GM19467 (cell line): ENCODE measurements at regions not wholly inside any gene's neighbourhood (a gene's known extent, or its start where the extent isn't known, plus 50 kb on each side); places are given as distances from the start of the nearest gene placed in this dataset.
"Not testable (repeated sequence)": the region's sequence is repeated elsewhere in the genome, so short reads cannot be mapped to it uniquely, and the experiment has no call there.

Source experiments
- ATAC-seq: cut with Tn5 transposase; IDR thresholded peaks from one replicate; pipeline ENCODE4 v1.9.1; 2021; ENCODE audit warnings: mild to moderate bottlenecking, moderate library complexity; ENCODE audit not compliant: unreplicated experiment

DNA sequence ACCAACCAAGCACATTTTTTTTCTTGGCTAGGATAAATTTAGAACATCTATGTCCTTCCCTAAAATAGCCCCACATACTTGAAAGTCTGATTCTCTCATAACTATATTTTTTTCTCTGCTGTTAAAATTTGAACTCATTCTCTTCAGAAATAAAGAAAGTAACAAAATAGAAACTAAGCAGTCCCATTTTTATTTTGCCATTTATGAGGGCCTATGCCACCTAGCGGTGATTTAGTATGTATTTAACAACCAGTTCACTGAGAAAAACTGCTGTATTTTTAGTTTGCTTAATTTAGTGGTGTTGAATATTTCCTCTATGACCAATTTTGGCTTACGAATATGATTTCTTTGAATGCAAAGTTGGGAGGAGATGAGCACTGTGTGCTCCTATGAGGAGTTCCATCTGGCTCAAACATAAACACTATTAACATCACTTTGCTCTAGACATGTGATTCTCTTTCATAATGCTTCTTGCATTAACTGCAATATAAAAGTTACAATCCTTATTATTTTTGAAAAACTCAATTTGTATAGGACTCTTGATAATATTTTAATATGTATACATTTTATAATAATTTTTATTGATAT lies 116.6 kb downstream of the SYT15B start:
- ATAC-seq = not testable (repeated sequence)

DNA sequence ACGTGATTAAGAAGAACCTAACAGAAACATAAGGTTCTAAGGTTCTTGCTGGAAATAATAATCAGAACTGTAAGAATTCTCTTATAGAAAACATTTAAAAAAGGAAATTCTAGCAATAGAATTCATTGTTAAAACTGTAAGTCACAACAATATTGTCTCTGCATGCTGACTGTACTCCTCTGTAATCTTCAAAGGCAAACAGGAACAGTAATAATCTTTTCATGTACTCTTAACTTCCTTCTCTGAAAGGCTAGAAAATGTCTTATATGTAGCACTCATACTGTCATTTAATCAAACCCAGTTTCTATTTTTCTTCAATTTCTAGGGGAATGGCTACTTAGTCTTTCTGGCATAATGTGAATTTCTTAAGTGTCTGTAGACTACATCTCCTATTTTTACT lies 103.5 kb upstream of the AGAP9 start:
- not testable (repeated sequence) for ATAC-seq

- ATAC-seq = not testable (repeated sequence)
Observed at GRCh38 chr10:47622719-47623118, 99.3 kb upstream of the AGAP9 start.

DNA sequence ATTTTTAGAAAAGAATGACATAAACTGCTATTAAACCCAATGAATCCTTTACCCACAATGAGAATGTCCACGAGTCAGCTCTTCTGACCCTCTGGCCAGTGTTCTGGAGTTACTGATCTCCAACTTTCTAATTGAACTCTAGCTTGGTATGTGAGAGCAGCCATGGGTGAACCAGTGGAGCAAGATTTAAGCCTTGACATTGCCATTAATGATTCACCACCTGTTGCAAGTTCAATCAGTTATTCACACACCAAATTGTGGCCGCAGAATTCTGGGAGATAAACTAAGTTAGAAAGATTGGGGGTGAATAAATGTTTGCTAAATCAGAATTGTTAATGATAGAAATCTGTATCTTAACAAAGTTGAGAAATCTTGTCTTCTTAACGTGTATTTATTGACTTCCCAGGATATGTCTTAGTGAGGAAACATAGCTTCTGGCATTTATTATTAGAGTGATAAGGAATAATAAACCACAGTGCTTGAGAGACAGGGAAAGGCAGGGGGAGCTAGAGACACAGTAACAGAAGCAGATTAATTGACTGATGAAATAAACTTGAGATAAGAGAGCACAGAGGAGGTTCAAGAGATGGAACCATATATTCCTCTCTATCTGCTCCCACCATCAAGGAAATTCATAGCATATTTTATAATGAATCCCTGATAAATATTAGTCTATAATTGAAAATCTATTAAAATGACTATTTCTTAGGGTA lies 96.0 kb upstream of the AGAP9 start:
- ATAC-seq = not testable (repeated sequence)

- ATAC-seq = not testable (repeated sequence)
Observed at GRCh38 chr10:47609311-47609710, 85.9 kb upstream of the AGAP9 start.

- ATAC-seq = not testable (repeated sequence)
Observed at GRCh38 chr10:47605791-47606773, 82.6 kb upstream of the AGAP9 start.

- ATAC-seq = not testable (repeated sequence)
Observed at GRCh38 chr10:47600604-47601003, 77.2 kb upstream of the AGAP9 start.

DNA sequence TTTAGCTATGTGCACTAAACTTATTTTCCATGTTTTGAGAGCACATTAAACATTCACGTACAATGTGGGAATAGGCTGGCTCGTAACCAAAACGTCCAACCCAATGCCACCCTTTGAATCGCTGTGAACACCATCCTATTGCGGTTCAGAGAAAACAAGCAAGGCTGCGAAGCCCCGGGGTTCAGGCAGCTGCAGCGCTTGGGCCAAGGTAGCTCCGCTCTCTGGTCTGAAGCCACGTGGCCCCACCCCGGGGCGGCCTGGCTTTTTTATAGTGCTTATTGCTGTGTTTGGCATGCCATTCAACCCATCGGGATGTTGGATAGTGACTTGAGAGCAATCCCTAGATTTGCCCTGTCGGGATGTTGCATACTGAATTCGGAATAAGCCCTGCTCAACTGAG lies 76.7 kb upstream of the AGAP9 start:
- not testable (repeated sequence) for ATAC-seq

DNA sequence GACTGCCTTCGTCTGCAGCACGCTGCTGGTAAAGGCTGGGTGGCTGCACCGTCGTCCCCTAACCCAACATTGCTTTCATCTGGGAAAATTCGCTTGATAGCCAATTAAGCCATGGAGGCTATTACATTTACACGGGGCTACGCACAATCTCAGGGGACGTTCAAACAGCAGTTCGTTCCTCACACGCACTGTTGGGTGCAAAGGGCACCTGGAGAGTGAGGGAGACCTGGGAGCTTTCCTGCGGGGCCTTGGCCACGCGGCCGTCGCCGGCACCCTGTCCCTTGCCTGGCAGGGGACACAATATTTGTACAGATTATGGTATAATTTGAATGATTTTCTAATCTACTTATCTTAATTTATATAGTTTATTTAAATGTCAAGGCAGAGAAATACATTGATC lies 76.2 kb upstream of the AGAP9 start:
- ATAC-seq = not testable (repeated sequence)

GRCh38 chr10:47593805-47594204 lies 70.4 kb upstream of the AGAP9 start:
- not testable (repeated sequence) for ATAC-seq

GRCh38 chr10:47593129-47593528 lies 69.7 kb upstream of the AGAP9 start:
- not testable (repeated sequence) for ATAC-seq

- not testable (repeated sequence) for ATAC-seq
Observed at GRCh38 chr10:47590956-47591355, 67.5 kb upstream of the AGAP9 start.

- ATAC-seq = not testable (repeated sequence)
Observed at GRCh38 chr10:47590534-47590933, 67.1 kb upstream of the AGAP9 start.

DNA sequence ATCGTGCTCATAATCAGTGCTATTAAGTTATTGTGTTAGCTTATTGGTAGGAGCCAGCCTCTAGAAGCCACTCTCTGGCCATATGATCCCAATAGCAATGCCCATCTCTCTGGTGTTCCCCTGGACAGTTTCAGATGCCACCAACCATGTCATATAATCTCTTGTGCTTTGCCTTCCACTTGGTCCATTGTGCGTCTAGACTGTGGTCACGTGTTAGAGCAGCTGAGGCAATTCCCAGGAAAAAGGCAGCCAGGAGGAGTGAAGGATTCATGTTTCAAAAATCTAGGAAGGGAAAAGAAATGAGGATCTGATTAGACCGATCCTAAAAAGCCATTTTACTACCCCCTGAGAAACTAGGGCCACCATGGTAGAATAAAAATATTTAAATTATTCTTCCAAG lies 58.6 kb upstream of the AGAP9 start:
- not testable (repeated sequence) for ATAC-seq

- not testable (repeated sequence) for ATAC-seq
Observed at GRCh38 chr10:47580063-47580462, 56.6 kb upstream of the AGAP9 start.

- ATAC-seq = peak; percentile 94
Observed at GRCh38 chr10:47578547-47578946, 55.1 kb upstream of the AGAP9 start.
